HK-2 (cell line): ENCODE measurements at regions not wholly inside any gene's neighbourhood (a gene's known extent, or its start where the extent isn't known, plus 50 kb on each side); places are given as distances from the start of the nearest gene placed in this dataset.
"Not testable (repeated sequence)": the region's sequence is repeated elsewhere in the genome, so short reads cannot be mapped to it uniquely, and the experiment has no call there.

Experiments used
- DNase-seq: peaks from one replicate; pipeline ENCODE4 v3.0.0-alpha.2; 2018; ENCODE audit not compliant: unreplicated experiment

DNA sequence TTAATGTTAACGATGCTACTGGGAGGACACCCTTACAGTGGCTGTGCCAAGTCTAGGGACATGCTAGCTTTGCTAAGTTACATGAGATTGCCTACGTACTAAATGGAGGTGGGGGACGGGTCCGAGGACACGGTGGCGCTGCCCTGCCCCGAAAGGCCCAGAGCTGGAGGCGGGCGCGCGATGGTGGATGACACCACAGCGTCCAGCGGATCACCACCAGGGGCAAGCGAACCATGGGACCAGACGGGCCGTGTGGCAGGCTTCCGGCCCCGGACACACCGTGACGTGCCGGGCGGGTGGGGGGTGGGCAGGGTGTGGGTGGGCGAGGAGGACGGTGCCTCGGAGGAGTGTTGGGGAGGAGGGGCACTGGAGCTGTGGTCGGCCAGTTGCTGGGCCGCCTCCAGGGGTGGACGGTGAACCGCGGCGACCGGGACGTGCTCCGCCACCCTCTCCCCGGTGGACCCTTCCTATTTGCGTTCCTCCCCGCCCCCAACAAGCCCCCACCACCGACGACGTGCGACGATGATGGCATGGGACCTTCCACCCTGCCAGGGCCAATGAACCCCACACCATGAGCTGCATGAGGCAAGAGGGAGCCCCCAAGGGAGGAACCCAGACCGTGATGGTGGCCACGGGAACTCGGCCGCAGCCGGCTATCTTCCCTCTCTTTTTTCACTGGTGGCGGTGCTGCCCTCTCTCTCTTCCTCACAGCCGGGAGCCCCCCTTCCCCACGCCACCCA lies 773.3 kb upstream of the DEFB115 start:
- no peak for DNase-seq

DNA sequence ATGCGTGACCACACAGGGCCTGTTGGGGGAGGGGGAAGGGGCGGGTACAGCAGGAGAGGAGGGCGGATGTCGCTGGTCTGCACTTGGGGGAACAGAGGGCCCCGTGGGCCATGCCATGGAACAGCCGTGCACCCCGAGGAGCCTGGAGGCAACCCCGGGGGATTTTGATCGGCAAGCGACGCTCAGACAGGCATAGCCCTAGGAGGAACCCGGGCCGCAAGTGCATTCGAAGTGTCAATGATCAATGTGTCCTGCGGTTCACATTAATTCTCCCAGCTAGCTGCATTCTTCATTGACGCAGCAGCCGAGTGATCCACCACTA lies 772.8 kb upstream of the DEFB115 start:
- no peak for DNase-seq

DNA sequence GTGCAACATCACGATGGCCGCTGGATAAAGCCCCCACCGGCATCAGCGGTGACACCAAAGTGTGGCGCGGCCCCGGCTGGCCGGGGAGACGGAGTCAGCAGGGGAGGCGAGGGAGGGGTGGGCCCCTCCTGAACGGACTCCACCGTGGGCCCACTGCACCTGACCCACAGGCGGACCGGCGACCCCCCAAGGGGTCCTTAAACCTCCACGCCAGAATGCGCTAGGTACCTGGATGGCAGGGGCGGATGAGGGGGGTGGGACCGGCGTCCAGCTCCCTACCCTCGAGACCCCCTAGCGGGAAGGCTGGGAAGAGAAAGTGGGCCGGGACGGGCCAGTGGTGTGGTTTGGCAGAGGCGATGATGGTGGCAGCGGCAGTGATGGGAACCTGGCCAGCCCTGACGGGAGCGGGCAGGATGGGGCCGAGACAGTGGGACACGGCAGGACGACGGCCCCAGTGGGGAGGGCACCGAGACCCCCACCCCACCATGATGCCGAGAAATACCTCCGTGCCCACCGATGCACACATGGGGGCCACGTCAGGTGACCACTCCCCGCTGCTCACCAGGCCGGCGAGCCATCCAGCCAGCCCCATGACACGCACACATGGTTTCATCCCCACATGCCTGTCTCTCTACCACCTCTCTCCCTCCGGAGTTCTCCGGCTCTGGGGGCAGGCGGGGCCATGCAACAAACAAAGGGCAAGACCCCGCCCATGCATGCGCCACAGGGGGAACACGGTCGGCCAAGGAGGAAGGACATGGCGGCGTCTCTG lies 771.9 kb upstream of the DEFB115 start:
- no peak for DNase-seq

- DNase-seq, result no peak
Measured at GRCh38 chr20:30486103-30486478, 771.4 kb upstream of the DEFB115 start.

- DNase-seq, result not testable (repeated sequence)
Measured at GRCh38 chr20:30487461-30487860, 770.0 kb upstream of the DEFB115 start.

GRCh38 chr20:30487947-30488926 lies 769.2 kb upstream of the DEFB115 start:
- DNase-seq, result no peak

DNA sequence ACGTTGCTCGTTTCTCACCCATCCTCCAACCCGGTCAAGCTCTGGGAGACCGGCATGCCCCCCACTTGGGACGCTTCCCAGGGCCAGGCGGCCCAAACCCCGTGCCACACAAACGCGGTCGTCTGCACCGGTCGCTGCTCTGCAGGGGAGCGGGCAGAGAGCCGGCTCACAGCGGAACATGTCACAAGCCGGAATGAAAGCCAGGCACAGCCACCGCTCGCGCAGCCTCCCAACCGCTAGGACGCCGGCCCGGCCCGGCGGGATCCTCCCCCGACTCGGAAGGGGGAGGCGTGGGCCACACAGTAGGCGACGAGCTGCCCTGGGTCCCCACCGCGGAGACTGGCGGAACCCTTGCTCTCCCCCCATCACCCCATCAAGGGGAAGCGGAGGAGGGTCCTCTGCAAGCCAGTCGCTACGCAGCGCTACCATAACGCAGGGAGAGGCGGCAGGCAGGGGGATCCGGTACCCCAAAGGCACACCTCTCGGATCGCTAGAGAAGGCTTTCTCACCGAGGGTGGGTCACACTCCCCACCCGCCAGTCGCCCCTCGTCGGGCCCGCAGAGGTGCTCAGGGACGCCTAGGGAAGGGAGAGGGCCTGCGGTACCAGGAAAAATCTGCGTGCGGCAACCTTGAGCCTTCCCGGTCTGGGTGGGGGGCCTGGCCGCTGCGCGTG lies 768.4 kb upstream of the DEFB115 start:
- no peak for DNase-seq

- no peak for DNase-seq
Measured at GRCh38 chr20:30489614-30490003, 767.9 kb upstream of the DEFB115 start.

GRCh38 chr20:30491016-30491415 lies 766.4 kb upstream of the DEFB115 start:
- DNase-seq, result no peak

DNA sequence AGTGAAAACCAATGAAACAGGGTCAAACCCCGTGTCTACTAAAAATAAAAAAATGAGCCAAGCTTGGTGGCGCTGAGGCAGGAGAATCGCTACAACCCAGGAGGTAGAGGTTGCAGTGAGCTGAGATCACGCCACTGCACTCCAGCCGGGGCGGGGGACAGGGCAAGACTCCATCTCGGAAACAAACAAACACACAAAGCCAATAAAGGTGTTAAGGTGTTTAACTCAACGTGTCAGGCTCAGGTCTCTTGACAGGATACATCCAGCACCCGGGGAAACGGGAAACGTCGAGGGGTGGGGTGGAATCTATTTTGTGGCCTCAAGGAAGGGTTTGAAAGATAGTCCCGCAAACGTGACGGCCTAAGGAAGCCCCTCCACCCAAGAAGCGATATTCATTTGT lies 760.8 kb upstream of the DEFB115 start:
- DNase-seq, result not testable (repeated sequence)

GRCh38 chr20:30497191-30497590 lies 760.3 kb upstream of the DEFB115 start:
- not testable (repeated sequence) for DNase-seq

DNA sequence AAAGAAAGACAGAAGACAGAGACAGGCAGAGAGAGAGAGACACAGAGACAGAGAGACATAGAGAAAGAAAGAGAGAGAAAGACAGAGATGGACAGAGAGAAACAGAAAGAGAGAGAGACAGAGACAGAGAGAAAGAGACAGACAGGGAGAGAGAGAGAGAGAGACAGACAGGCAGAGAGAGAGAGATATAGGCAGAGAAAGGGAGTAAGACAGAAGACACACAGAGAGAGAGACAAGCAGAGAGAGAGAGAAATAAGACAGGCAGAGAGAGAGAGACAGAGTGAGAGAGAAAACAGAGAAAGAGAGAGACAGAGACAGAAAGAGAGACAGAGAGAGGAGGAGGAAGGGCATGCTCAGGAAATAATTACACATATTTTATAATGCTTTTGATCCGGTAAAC lies 758.3 kb upstream of the DEFB115 start:
- DNase-seq, result no peak

DNA sequence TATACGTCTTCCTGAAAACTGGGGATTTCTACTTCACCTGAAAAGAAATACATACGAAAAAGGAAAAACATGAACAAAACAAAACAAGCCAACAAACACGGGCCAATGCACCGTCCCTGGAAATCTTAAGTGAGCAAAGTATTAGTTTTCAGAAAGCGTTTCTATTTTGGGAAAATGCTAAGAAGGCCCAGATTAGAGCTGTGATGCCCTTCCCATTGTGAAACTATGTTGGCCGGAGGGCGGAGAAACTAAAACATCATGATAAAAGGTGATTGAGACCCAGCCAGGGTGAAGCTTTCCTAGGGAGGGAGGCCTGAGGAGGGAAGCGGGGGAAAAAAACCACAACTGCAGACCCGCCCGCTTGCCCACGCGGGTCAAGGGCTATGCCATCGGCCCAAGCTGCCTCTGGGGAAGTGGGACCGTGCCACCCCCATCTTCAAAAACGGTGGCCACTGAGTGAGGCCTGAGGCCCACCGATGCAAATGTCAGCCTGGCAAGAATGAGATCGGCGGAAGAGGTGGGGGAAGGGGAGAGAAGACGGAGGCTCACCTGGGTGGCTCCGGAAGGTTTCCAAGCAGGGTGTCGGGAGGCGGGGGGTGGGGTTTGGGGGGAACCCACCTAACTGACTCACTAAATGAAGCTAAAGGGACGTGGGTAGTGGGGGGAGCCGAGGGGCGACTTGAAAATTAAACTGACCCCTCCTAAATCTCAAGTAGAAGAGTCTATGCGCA lies 757.6 kb upstream of the DEFB115 start:
- DNase-seq, result not testable (repeated sequence)

GRCh38 chr20:30500447-30500820 lies 757.0 kb upstream of the DEFB115 start:
- DNase-seq, result not testable (repeated sequence)

DNA sequence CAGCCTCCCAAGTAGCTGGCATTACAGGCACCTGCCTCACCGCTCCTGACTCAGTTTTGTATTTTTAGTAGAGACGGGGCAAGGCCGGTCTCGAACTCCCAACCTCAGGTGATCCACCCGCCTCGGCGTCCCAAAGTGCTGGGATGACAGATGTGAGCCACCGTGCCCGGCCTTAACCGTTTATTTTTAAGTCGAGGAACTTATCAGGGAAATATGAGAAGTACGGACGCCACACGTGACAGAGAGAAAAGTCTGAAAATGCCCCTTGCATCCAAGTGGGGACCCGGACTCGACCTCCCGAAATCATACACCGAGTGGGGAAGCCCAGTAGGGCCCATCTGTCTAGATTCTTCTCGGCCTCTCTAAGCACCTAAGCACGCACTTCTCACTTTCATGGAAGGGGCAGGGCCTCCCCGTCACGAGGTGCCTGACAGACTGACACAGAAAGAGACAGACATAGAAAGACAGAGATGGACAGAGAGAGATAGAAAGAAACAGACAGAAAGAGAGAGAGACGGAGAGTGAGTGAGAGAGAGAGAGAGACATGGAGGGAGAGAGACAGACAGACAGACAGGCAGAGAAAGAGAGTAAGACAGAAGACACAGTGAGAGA lies 756.5 kb upstream of the DEFB115 start:
- no peak for DNase-seq

GRCh38 chr20:30502670-30503069 lies 754.8 kb upstream of the DEFB115 start:
- DNase-seq, result no peak

- not testable (repeated sequence) for DNase-seq
Measured at GRCh38 chr20:30503204-30503603, 754.3 kb upstream of the DEFB115 start.

GRCh38 chr20:30503992-30504570 lies 753.4 kb upstream of the DEFB115 start:
- no peak for DNase-seq

DNA sequence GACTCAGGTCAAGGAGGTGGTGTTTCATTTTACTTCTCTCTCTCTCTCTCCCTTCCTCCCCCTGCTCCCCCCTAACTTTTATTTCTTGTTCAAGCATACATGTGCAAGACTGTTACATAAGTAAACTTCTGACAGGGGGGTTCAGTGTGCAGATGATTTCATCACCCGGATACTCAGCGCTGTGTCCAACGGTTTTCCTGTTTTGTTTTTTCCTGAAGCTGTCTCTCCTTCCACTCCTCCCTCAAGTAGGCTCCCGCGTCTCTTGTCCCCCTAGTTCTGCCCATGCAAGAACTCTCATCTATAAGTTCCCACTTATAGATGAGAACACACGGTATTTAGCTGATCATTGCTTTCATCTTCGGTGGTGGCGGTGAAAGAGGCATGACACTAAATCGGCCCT lies 751.9 kb upstream of the DEFB115 start:
- no peak for DNase-seq

DNA sequence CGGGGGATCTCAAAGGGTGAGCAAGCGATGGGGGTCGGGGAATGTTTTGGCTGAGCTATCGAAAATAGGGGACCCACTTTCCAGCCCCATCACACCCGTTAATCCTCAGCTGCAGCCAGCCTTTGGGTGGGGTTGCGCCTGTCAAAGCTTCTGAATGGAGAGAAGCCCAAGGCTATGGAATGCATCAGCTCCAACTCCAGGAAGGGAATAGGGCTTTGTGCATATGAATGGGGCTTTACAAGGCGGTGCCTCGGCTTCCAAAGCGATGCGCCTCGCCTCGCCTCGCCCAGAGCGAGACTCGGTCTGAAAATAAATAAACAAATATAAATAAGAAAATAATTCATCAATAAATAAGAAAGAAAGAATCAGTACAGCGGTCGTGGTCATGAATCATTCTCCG lies 751.4 kb upstream of the DEFB115 start:
- no peak for DNase-seq
